ENCODE measurements at regions not wholly inside any gene's neighbourhood (a gene's known extent, or its start where the extent isn't known, plus 50 kb on each side); places are given as distances from the start of the nearest gene placed in this dataset.

DNA sequence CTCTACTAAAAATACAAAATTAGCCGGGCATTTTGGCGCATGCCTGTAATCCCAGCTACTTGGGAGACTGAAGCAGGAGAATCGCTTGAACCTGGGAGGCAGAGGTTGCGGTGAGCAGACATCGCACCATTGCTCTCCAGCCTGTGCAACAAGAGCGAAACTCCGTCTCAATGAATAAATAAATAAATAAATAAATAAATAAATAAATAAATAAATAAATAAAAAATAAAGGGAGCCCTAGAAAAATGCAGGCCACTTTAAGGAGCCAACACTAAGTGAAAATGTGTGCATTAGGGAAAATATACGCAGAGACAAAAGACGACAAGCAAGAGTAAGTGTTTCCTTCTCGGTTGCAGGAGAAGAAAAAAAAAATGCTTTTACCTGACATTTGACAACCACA, 132.6 kb upstream of the CDH10 start:
- H3K9me3 Mint-ChIP-seq (ENCODE audit: unreplicated experiment), result no peaks in the 10 kb centered on the region
- H3K27me3 Mint-ChIP-seq (ENCODE audit: unreplicated experiment), result no peaks in the 10 kb centered on the region
- H3K36me3 Mint-ChIP-seq (ENCODE audit: low read depth, unreplicated experiment), result no peaks in the 10 kb centered on the region
- no peak overlapping the region for H3K27ac Mint-ChIP-seq (ENCODE audit: unreplicated experiment)
- no peak overlapping the region for H3K4me3 Mint-ChIP-seq (ENCODE audit: unreplicated experiment)
- TF ChIP-seq, protein P1, sequence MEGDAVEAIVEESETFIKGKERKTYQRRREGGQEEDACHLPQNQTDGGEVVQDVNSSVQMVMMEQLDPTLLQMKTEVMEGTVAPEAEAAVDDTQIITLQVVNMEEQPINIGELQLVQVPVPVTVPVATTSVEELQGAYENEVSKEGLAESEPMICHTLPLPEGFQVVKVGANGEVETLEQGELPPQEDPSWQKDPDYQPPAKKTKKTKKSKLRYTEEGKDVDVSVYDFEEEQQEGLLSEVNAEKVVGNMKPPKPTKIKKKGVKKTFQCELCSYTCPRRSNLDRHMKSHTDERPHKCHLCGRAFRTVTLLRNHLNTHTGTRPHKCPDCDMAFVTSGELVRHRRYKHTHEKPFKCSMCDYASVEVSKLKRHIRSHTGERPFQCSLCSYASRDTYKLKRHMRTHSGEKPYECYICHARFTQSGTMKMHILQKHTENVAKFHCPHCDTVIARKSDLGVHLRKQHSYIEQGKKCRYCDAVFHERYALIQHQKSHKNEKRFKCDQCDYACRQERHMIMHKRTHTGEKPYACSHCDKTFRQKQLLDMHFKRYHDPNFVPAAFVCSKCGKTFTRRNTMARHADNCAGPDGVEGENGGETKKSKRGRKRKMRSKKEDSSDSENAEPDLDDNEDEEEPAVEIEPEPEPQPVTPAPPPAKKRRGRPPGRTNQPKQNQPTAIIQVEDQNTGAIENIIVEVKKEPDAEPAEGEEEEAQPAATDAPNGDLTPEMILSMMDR (IDR thresholded peaks at IDR 0.05; ENCODE audit: unreplicated experiment), result no peak
- DNase-seq (ENCODE audit: low spot score), result no peak
- peaks cover 3% of the 10 kb centered on the region for H3K4me1 Mint-ChIP-seq (ENCODE audit: unreplicated experiment)

DNA sequence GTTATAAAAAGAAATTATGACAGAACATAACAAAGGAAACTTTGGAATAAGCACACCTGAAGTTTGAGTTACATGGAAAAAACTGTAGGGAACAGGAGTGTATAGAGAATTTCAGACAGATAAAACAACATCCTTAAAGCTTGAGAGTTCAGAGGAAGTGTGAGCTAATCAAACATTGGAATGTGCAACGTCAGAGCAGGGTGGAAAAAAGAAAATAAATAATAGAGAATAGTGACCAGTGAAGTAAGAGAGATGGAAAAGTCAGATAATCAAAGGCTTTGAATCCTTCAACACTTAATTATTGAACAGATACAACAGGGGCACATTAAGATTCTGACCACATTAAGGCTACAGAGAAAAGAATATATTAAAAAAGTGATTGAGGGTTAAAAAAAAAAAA, 128.5 kb upstream of the CDH10 start:
- no peak overlapping the region for H3K27ac Mint-ChIP-seq (ENCODE audit: unreplicated experiment)
- H3K27me3 Mint-ChIP-seq (ENCODE audit: unreplicated experiment), result no peaks in the 10 kb centered on the region
- no peak for DNase-seq (ENCODE audit: low spot score)
- H3K36me3 Mint-ChIP-seq (ENCODE audit: low read depth, unreplicated experiment), result no peaks in the 10 kb centered on the region
- no peaks in the 10 kb centered on the region for H3K9me3 Mint-ChIP-seq (ENCODE audit: unreplicated experiment)
- H3K4me1 Mint-ChIP-seq (ENCODE audit: unreplicated experiment), result peaks cover 3% of the 10 kb centered on the region
- TF ChIP-seq, protein P1 (IDR thresholded peaks at IDR 0.05; ENCODE audit: unreplicated experiment), result no peak
- no peak overlapping the region for H3K4me3 Mint-ChIP-seq (ENCODE audit: unreplicated experiment)

DNA sequence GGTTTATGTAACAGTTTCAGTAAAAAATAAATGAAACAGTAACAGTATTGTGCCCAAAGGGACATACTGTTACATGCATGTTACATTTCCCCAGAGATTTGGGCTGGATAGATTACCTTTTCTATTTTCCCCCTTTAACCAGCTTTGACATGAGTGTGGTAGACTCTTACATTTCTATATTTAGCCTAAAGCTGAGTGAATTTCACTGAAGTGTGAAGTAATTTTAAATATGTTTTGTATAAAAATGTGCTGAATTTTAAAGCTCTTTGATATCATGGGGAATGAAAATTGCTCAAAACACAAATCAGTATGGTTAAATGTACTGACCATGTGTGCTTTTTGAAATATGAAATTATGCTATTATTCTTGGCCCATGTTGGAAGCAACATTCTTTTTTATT, 122.3 kb upstream of the CDH10 start:
- H3K27me3 Mint-ChIP-seq (ENCODE audit: unreplicated experiment), result no peaks in the 10 kb centered on the region
- no peak overlapping the region for H3K4me3 Mint-ChIP-seq (ENCODE audit: unreplicated experiment)
- DNase-seq (ENCODE audit: low spot score), result no peak
- TF ChIP-seq, protein P1 (IDR thresholded peaks at IDR 0.05; ENCODE audit: unreplicated experiment), result no peak
- H3K9me3 Mint-ChIP-seq (ENCODE audit: unreplicated experiment), result no peaks in the 10 kb centered on the region
- no peak overlapping the region for H3K27ac Mint-ChIP-seq (ENCODE audit: unreplicated experiment)
- H3K36me3 Mint-ChIP-seq (ENCODE audit: low read depth, unreplicated experiment), result no peaks in the 10 kb centered on the region
- H3K4me1 Mint-ChIP-seq (ENCODE audit: unreplicated experiment), result no peaks in the 10 kb centered on the region

DNA sequence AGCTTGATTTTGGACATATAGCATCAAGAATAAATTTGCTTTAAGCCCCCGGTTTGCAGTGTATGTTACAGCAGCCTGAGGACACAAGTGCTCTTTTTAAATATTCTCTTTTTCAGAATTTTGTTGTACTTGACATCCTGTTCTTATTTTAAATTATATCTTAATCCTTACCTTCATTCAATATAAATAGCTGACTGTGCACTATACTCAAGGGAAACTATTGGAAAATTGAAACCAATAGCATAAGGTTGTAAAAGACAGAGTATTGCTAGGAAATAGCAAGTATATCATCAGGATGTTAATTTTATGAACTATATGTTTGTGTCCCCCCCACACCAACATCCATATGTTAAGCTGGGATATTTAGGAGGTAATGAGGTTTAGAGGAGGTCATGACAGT, 120.4 kb upstream of the CDH10 start:
- no peak overlapping the region for H3K4me3 Mint-ChIP-seq (ENCODE audit: unreplicated experiment)
- no peaks in the 10 kb centered on the region for H3K27me3 Mint-ChIP-seq (ENCODE audit: unreplicated experiment)
- H3K9me3 Mint-ChIP-seq (ENCODE audit: unreplicated experiment), result no peaks in the 10 kb centered on the region
- TF ChIP-seq, protein P1 (IDR thresholded peaks at IDR 0.05; ENCODE audit: unreplicated experiment), result no peak
- no peak for DNase-seq (ENCODE audit: low spot score)
- no peak overlapping the region for H3K27ac Mint-ChIP-seq (ENCODE audit: unreplicated experiment)
- no peaks in the 10 kb centered on the region for H3K36me3 Mint-ChIP-seq (ENCODE audit: low read depth, unreplicated experiment)
- no peaks in the 10 kb centered on the region for H3K4me1 Mint-ChIP-seq (ENCODE audit: unreplicated experiment)

DNA sequence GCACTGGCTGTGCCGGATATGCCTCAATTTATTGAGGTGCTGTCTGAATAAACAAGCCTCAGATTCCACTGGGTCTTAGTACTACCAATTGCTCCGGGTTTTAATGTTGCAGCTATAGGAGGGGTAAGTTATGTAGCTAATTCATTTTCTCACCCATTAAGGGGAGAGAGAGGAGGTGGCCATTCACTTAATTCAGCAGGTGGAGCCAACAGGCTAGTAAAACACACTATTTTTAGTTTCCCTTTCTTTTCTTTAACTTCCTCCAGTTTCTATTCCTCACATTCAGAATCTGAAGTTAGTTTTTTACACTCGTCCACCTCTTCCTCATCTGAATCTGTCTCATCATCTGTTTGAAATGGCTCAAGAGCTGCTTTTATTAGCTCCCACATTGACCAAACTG, 105.6 kb upstream of the CDH10 start:
- TF ChIP-seq, protein P1 (IDR thresholded peaks at IDR 0.05; ENCODE audit: unreplicated experiment), result no peak
- no peak for DNase-seq (ENCODE audit: low spot score)
- Mint-ChIP-seq H3K9me3 (ENCODE audit: unreplicated experiment) (no peaks in the 10 kb centered on the region), H3K27me3 (ENCODE audit: unreplicated experiment) (peaks cover 4% of the 10 kb centered on the region), H3K36me3 (ENCODE audit: low read depth, unreplicated experiment) (no peaks in the 10 kb centered on the region), H3K27ac (ENCODE audit: unreplicated experiment) (no peak overlapping the region), H3K4me3 (ENCODE audit: unreplicated experiment) (no peak overlapping the region), H3K4me1 (ENCODE audit: unreplicated experiment) (no peaks in the 10 kb centered on the region)
